Spleen (tissue), 7 donors: ENCODE measurements at regions not wholly inside any gene's neighbourhood (a gene's known extent, or its start where the extent isn't known, plus 50 kb on each side); places are given as distances from the start of the nearest gene placed in this dataset.

Source experiments
- CTCF ChIP-seq, 11 experiments: fragments of 200-600 bp in 7 of 11; fragments of 450-650 bp in 4 of 11; sonication (generic) in 4 of 11; IDR thresholded peaks in 8 of 11; conservative IDR thresholded peaks in 3 of 11; 1 replicate in 7 of 11; 2 replicates in 4 of 11; pipeline versions ENCODE4 v1.4.0 to v1.8.0; 2016 to 2021; ENCODE audit warnings: antibody characterized with exemption in 11 of 11, inconsistent platforms in 4 of 11, mild to moderate bottlenecking in 1 of 11
- POLR2A ChIP-seq, 3 donors: fragments of 450-650 bp; IDR thresholded peaks; one replicate each; pipeline ENCODE4 v1.5.1; 2017; ENCODE audit warnings: antibody characterized with exemption in 3 of 3, mild to moderate bottlenecking in 1 of 3
- POLR2AphosphoS5 ChIP-seq, 3 donors: sonication (generic); formaldehyde crosslinking; IDR thresholded peaks; one replicate each; pipeline ENCODE4 v1.5.1; 2017; ENCODE audit warnings: antibody characterized with exemption in 3 of 3
- donor health status: DM: no; HTN: no; CAD: no; lungs with moderate emphysema.
- donor health status: DM: no; HTN: no; CAD: no.
- donor health status: DM: no; HTN: no; CAD: no.

DNA sequence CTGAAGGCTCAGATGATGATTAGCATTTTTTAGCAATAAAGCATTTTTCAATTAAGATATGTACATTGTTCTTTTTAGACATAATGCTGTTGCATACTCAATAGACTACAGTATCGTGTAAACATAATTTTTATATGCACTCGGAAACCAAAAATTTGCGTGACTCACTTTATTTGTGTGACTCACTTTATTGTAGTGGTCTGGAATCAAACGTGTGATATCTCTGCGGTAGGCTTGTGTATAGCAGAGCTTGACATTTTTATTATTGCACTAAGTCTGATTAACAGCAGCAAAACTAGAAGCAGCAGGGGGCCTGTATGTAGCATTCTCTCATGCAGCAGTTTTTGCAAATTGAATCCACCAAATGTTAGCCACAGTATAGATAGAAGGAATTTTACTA is 119.1 kb upstream of the PRDX4 start:
- TF ChIP-seq CTCF (IDR thresholded peaks at IDR 0.05 in 8 of 11, conservative IDR thresholded peaks at IDR 0.05 in 3 of 11) (no peak), POLR2A (IDR thresholded peaks at IDR 0.05) (no peak), POLR2AphosphoS5 (IDR thresholded peaks at IDR 0.05) (no peak)
